CD4-positive, alpha-beta T cell (primary cell): ENCODE measurements at regions not wholly inside any gene's neighbourhood (a gene's known extent, or its start where the extent isn't known, plus 50 kb on each side); places are given as distances from the start of the nearest gene placed in this dataset.

Experiments
- ATAC-seq: fragments of 200-7000 bp; cut with Tn5 transposase; one replicate; pipeline ENCODE4 v1.10.0; 2022; ENCODE audit warnings: mild to moderate bottlenecking; ENCODE audit not compliant: poor library complexity
- CTCF ChIA-PET: fragments of 350-600 bp; sonication (Branson Sonifier 250); formaldehyde crosslinking; loops from one replicate; lab custom pipeline; 2021; ENCODE audit warnings: antibody characterized with exemption, inconsistent platforms; lab: Charles Lee
- POLR2A ChIA-PET: fragments of 350-600 bp; sonication (Branson Sonifier 250); formaldehyde crosslinking; loops from one replicate; lab custom pipeline; 2021; ENCODE audit warnings: antibody characterized with exemption, inconsistent platforms; lab: Charles Lee
- DNase-seq, 14 experiments: peaks; one replicate each; pipeline ENCODE4 v3.0.0-alpha.2; 2013 to 2020; ENCODE audit warnings: mixed read lengths in 2 of 14
- H3K27ac ChIP-seq, 2 donors: one replicate each; pipeline versions ENCODE4 v1.5.1 to v1.7.0; 2013; ENCODE audit warnings: low read length in 2 of 2, low read depth in 1 of 2, mild to moderate bottlenecking in 1 of 2
- H3K27me3 ChIP-seq, 2 experiments: 1 replicate in 1 of 2; 2 replicates in 1 of 2; pipeline versions ENCODE4 v1.6.1 to v1.7.0; 2013; ENCODE audit warnings: low read length in 2 of 2, control low read depth in 1 of 2, mild to moderate bottlenecking in 1 of 2, moderate library complexity in 1 of 2; ENCODE audit not compliant: insufficient read depth in 2 of 2, control insufficient read depth in 1 of 2
- H3K36me3 ChIP-seq: one replicate; pipeline ENCODE4 v1.6.1; 2013; ENCODE audit warnings: low read length, control low read depth; ENCODE audit not compliant: insufficient read depth
- H3K4me1 ChIP-seq: one replicate; pipeline ENCODE4 v1.6.1; 2013; ENCODE audit warnings: low read length, control low read depth; ENCODE audit not compliant: insufficient read depth
- H3K4me3 ChIP-seq: one replicate; pipeline ENCODE4 v1.5.1; 2013; ENCODE audit warnings: mild to moderate bottlenecking, low read length, moderate library complexity
- H3K9me3 ChIP-seq, 2 experiments: 1 replicate in 1 of 2; 2 replicates in 1 of 2; pipeline versions ENCODE4 v1.6.1 to v1.7.0; 2013; ENCODE audit warnings: low read length in 2 of 2, mild to moderate bottlenecking in 2 of 2, control low read depth in 1 of 2, moderate library complexity in 1 of 2; ENCODE audit not compliant: control insufficient read depth in 1 of 2, insufficient read depth in 1 of 2
- H3K27ac Mint-ChIP-seq: one replicate; pipeline ENCODE4 v1.8.0; 2020; ENCODE audit warnings: mixed read lengths
- H3K27me3 Mint-ChIP-seq: one replicate; pipeline ENCODE4 v1.8.0; 2021; ENCODE audit warnings: mixed read lengths
- H3K36me3 Mint-ChIP-seq: one replicate; pipeline ENCODE4 v1.8.0; 2021; ENCODE audit warnings: low read depth, mixed read lengths
- H3K4me1 Mint-ChIP-seq: one replicate; pipeline ENCODE4 v1.8.0; 2021; ENCODE audit warnings: low read depth, mixed read lengths
- H3K4me3 Mint-ChIP-seq: one replicate; pipeline ENCODE4 v1.8.0; 2020; ENCODE audit warnings: mild to moderate bottlenecking, mixed read lengths
- H3K9me3 Mint-ChIP-seq: one replicate; pipeline ENCODE4 v1.8.0; 2020; ENCODE audit warnings: mixed read lengths
- intact Hi-C, 2 experiments: fragments of 100-400 bp; cut with DNase I in 1 of 2; cut with micrococcal nuclease in 1 of 2; formaldehyde crosslinking; loops; one replicate each; pipeline versions ENCODE4 v1.15.1 to v1.9.0; 2023 to 2025; cut with DNase I, micrococcal nuclease
- TF ChIP-seq, protein P1 (sequence below): fragments of 200-600 bp; IDR thresholded peaks from one replicate; pipeline ENCODE4 v1.8.0; 2022; ENCODE audit warnings: antibody characterized with exemption, mild to moderate bottlenecking

DNA sequence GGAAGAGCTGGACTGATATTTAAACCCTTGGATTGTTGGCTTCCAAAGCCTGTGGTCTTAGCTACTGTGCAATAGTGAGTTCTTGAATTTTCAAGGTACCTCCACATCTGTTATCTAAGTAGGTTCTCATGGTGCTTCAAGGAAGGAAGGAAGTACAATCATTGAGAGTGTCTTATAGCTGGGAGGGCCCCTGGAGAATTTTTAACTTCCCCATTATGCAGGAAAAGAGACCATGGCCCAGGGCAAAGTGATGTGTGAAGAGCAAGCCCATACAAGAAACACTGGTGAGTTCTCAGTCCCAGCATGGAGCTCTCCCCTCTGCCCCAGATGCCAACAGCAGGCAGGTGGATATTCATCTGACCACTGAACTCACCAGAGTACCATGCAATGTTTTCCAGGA is 169.0 kb upstream of the IRX6 start:
- POLR2A ChIA-PET = no interaction called here
- CTCF ChIA-PET = interaction anchor here (1.2 kb wide), 1 partner anchor 368 kb away, joined by 5 read pairs; no protein-coding TSS in a partner anchor
- H3K36me3 Mint-ChIP-seq = no peaks in the 10 kb centered on the region
- Histone ChIP-seq H3K27ac (no peak overlapping the region), H3K36me3 (no peaks in the 10 kb centered on the region), H3K27me3 (peaks cover 0 to 10% of the 10 kb centered on the region in 2 experiments), H3K9me3 (peaks cover 0 to 4% of the 10 kb centered on the region in 2 experiments), H3K4me3 (no peak overlapping the region), H3K4me1 (no peaks in the 10 kb centered on the region)
- intact Hi-C loops = no loop called here
- no peak overlapping the region for H3K4me3 Mint-ChIP-seq
- DNase-seq (no peak), ATAC-seq (no peak)
- no peak overlapping the region for H3K27ac Mint-ChIP-seq
- TF ChIP-seq, protein P1, sequence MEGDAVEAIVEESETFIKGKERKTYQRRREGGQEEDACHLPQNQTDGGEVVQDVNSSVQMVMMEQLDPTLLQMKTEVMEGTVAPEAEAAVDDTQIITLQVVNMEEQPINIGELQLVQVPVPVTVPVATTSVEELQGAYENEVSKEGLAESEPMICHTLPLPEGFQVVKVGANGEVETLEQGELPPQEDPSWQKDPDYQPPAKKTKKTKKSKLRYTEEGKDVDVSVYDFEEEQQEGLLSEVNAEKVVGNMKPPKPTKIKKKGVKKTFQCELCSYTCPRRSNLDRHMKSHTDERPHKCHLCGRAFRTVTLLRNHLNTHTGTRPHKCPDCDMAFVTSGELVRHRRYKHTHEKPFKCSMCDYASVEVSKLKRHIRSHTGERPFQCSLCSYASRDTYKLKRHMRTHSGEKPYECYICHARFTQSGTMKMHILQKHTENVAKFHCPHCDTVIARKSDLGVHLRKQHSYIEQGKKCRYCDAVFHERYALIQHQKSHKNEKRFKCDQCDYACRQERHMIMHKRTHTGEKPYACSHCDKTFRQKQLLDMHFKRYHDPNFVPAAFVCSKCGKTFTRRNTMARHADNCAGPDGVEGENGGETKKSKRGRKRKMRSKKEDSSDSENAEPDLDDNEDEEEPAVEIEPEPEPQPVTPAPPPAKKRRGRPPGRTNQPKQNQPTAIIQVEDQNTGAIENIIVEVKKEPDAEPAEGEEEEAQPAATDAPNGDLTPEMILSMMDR = no peak
- no peaks in the 10 kb centered on the region for H3K4me1 Mint-ChIP-seq
- peaks cover 3% of the 10 kb centered on the region for H3K9me3 Mint-ChIP-seq
- peaks cover 14% of the 10 kb centered on the region for H3K27me3 Mint-ChIP-seq

DNA sequence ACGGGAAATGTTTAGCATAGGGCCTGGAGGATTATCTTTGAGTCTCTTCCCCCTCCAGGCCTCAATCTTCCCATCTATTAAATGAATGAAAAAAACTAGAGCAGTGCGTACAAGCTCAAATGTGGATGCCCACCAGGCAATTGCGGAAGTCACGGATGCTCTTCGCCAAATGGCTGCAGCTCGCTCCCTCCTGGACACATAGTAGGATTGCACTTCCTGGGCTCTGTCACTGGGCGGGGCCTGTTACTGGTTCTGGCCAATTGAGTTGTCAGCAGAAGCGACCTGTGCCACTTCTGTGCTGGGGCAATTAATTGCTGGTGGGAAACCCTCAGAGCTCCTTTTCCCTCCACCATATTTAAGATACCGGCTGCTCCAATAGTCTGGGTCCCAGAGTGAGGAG is 168.2 kb upstream of the IRX6 start:
- Mint-ChIP-seq H3K4me1 (no peaks in the 10 kb centered on the region), H3K9me3 (peaks cover 3% of the 10 kb centered on the region), H3K27ac (no peak overlapping the region), H3K36me3 (no peaks in the 10 kb centered on the region), H3K27me3 (peaks cover 14% of the 10 kb centered on the region), H3K4me3 (no peak overlapping the region)
- Histone ChIP-seq H3K9me3 (peaks cover 0 to 4% of the 10 kb centered on the region in 2 experiments), H3K4me3 (no peak overlapping the region), H3K36me3 (no peaks in the 10 kb centered on the region), H3K27me3 (peaks cover 0 to 10% of the 10 kb centered on the region in 2 experiments), H3K4me1 (no peaks in the 10 kb centered on the region), H3K27ac (no peak overlapping the region)
- ATAC-seq = no peak
- TF ChIP-seq, protein P1 = no peak
- ChIA-PET CTCF (interaction anchor here (1.2 kb wide), 1 partner anchor 369 kb away, joined by 5 read pairs; no protein-coding TSS in a partner anchor), POLR2A (no interaction called here)
- intact Hi-C loops = no loop called here
- no peak for DNase-seq

DNA sequence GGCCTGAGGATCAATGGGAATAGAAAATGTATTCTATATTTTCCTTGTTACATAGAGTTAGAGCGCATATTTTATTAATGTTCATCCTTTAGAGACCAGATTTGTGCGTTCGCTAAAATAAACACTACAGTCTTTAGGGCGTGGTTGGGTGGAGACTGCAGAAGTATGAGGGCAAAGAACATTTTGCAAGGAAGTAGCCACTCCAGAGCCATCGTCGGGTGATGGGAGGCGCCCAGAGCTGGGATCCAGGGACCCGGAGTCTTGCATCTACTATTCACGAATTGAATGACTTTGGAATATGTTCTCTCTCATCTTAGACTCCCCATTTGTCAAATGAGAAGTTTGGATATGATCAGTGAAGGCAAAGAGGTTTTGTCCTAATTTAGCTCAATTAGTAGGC is 154.2 kb upstream of the IRX6 start:
- H3K27me3 ChIP-seq = peaks cover 0 to under 1% of the 10 kb centered on the region in 2 experiments
- peaks cover 7% of the 10 kb centered on the region for H3K27me3 Mint-ChIP-seq
- no peaks in the 10 kb centered on the region for H3K36me3 Mint-ChIP-seq
- ChIA-PET POLR2A (no interaction called here), CTCF (no interaction called here)
- intact Hi-C loops = no loop called here
- DNase-seq = no peak
- no peaks in the 10 kb centered on the region for H3K4me1 ChIP-seq
- H3K27ac Mint-ChIP-seq = no peak overlapping the region
- no peaks in the 10 kb centered on the region for H3K36me3 ChIP-seq
- no peak overlapping the region for H3K4me3 Mint-ChIP-seq
- TF ChIP-seq, protein P1 = no peak
- no peak overlapping the region for H3K27ac ChIP-seq
- H3K4me1 Mint-ChIP-seq = no peaks in the 10 kb centered on the region
- H3K4me3 ChIP-seq = no peak overlapping the region
- ATAC-seq = no peak
- peaks cover 0 to 10% of the 10 kb centered on the region in 2 experiments for H3K9me3 ChIP-seq
- H3K9me3 Mint-ChIP-seq = no peaks in the 10 kb centered on the region
